GM19239 (cell line): ENCODE measurements at regions not wholly inside any gene's neighbourhood (a gene's known extent, or its start where the extent isn't known, plus 50 kb on each side); places are given as distances from the start of the nearest gene placed in this dataset.
"Not testable (repeated sequence)": the region's sequence is repeated elsewhere in the genome, so short reads cannot be mapped to it uniquely, and the experiment has no call there.

Experiments used
- DNase-seq: peaks from one replicate; pipeline ENCODE4 v3.0.0; 2011; ENCODE audit warnings: low spot score; ENCODE audit not compliant: insufficient read length
- FAIRE-seq: peaks from 2 replicates; lab custom pipeline; 2011; peaks lifted over from hg19 to GRCh38; lab: Jason Lieb, UNC

GRCh38 chr4:153095448-153096204, 108.6 kb upstream of the TRIM2 start:
- no peak for FAIRE-seq

DNA sequence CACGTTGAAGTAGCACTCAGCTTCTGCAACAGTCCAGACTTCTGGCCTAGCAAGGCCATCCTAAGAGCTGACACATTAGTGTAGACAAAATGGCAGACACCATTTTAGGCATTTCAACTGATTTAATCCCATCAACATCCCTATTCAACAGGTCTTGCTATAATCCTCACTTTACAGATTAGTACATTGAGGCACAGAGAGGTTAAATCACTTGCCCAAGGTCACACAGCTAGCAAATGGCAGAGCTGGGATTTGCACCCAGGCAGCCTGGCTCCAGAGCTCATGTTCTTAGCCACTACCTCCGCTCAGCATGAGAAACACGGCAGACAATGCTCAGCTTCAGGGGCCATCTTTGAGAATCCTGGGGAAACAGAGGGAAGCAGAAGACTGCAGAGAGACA, 107.9 kb upstream of the TRIM2 start:
- FAIRE-seq, result no peak
- DNase-seq, result no peak

More at GRCh38 chr4:153095448-153096204, 108.6 kb upstream of the TRIM2 start:
- DNase-seq, result no peak

- DNase-seq, result no peak
- no peak for FAIRE-seq
These were observed 105.8 kb upstream of the TRIM2 start for GRCh38 chr4:153098427-153098826.

DNA sequence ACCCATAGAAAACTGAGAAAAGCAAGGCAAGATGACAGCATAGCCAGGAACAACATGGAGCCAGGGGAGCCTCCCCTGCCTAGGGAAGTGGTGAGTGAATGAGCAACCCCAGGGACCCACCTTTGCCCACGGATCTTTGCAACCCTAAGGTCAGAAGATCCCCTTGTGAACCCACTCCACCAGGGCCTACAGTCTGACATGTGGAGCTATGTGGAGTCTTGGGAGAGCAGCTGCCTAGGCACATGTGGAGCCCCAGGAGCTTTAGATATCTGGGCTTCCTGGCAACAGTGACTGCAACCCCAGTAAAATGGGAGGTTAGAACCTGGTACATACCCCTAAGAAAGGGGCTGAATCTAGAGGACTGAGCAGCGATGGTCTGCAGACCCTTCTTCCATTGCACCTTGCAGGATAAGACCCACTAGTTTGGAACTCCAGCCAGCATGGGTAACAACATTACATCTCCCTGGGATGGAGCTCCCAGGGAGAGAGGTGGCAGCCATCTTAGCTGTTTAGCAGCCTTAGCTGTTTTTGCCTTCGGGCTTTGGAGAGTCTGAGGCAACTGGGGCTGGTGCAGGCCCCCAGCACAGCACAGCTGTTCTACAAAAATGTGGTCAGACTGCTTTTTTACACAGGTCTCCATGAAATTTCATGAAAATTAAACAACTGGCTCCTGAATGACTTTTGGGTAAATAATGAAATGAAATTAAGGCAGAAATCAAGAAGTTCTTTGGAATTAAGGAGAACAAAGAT, 104.7 kb upstream of the TRIM2 start:
- FAIRE-seq (no peak), DNase-seq (no peak)

GRCh38 chr4:153106736-153107135, 97.5 kb upstream of the TRIM2 start:
- not testable (repeated sequence) for FAIRE-seq, DNase-seq

DNA sequence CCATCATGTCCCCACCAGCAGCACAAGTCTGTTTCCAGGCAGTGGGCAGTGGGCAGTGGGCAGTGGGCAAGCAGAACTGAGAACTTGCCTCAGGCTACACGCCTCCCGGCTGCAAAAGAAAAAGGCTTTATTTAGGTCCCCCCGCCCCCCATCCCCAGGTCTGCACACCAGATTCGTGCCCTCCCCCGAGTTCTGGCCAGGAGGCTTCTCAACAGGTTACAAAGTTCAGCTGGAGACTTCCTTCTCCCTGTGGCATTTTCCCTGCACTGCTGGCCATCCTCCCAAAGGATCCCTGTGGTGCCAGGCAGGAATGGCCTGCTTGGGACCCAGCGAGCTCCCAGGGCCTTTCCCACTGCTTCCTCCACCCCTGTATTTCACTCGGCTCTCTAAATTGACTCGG, 97.0 kb upstream of the TRIM2 start:
- no peak for DNase-seq
- FAIRE-seq, result no peak

GRCh38 chr4:153109296-153109849, 94.9 kb upstream of the TRIM2 start:
- FAIRE-seq (no peak), DNase-seq (no peak)

- FAIRE-seq (no peak), DNase-seq (no peak)
These were observed 93.5 kb upstream of the TRIM2 start for GRCh38 chr4:153110739-153111138.

GRCh38 chr4:153111426-153112040, 92.7 kb upstream of the TRIM2 start:
- DNase-seq, result no peak
- FAIRE-seq, result no peak

DNA sequence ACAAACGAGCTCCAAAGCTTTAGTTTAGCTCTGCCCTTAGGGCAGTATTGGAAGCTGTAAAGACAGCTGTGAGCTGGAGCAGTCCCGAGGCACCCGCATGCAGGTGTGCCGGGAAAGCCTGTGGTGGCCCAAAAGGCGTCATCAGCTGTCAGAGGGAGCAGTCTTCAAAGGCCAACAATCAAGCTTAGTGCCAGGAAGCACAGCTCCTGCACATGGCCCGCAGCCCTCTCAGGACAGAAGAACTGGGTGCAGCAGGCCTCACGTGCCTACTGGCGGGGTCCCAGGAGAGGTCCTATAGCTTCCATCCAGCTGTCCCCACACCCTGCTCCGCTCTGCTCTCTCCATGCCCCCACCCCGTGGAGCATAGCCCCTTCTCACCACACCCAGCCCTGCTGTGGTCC, 92.2 kb upstream of the TRIM2 start:
- DNase-seq (no peak), FAIRE-seq (no peak)

DNA sequence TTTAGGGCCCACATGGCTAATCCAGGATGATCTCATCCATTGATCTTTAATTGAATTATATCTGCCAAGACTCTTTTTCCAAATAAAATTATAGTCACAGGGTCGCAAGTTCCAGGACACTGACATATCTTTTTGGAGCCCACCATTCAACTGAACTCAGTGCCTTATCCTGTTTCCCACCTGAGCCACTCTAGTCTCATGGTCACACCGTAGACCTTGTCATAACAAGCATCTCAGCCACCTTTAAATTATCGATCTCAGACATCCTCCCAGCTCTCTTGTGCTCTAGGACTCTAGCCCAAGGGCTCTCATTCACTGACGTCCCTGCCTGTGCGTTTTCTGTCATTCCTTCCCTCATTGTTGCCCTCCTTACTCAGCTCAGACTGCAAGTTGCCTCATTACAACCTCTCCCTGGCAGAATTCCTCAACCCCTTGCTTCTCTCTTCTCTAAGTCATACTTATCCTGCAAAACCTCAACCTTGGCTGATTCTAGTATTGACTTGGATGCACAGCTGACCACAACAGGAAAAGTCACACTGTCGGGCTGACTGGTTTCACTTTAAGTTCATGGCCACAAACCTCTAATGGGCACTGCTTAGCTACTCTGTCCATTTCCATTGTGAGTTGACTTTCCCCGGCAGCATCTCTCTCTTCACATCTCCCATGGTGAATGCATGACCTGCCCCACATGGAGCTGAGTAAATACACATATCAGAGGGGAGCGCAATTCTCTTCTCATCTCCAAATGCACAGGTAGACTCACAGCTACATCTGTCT, 91.0 kb upstream of the TRIM2 start:
- no peak for FAIRE-seq

DNA sequence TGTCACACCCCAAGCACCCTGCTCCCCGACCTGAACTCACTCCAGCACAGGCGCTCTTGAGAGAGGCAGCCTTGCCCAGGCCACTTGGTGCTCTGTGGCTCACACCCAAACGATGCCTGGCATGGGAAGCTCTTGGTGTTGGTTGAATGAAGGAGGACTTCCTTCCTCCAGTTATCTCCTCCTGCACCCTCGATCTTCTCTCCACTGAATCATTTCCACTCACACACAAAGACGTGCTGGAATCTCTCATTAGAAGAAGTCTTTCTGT, 90.5 kb upstream of the TRIM2 start:
- DNase-seq, result no peak
- FAIRE-seq, result no peak

More for the DNA sequence above, 91.0 kb upstream of the TRIM2 start:
- DNase-seq, result no peak

- FAIRE-seq (no peak), DNase-seq (no peak)
These were observed 89.4 kb upstream of the TRIM2 start for GRCh38 chr4:153114771-153115321.

DNA sequence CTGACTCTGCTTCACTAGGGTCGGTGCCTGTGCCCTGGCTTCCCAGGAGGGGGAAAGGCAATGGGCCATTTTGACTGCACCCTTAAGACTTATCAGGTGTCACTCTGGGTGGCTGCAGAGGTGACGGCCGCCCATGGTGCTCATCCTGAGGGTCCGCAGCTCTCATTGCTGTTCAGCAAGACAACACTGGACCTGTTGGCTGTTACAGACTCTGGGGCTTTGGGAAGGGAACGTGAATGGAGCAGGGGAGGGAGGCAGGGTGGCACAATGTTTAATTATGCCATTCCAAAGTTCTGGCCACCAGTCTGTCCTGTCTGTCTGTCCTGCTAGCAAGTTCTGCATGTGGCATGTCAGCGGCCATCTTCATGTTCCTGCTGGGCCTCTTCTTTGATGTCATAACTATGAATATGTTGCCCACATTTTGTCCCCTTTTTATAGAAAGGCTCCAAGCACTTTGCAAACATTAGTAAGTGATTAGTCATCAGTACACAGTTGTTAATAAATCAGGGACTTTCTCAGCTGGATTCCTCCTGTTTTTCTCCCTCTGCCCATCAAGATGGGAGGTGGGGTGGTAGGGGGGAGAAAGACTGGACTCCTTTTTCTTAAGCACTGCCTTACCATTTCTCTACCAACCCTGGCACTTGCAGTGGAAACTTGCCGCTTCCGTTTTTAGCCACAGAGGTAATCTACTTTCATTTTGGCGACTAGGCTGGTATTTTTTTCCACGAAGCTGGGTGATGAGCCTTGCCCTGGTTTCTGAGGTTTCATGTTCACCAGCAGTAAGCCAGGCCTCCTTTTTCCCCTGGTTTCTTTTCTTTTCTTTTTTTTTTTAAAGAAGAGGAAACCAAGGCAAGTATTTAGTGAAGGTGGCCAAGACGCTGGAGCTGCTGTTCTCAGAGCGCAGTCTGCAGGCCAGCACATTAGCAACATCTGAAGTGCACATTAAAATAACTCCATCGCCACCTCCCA, 88.6 kb upstream of the TRIM2 start:
- FAIRE-seq, result peak; percentile 94

GRCh38 chr4:153116291-153116680, 88.0 kb upstream of the TRIM2 start:
- FAIRE-seq, result no peak
- no peak for DNase-seq

More for the DNA sequence above, 88.6 kb upstream of the TRIM2 start:
- peak; percentile 36 for DNase-seq

GRCh38 chr4:153116801-153117200, 87.4 kb upstream of the TRIM2 start:
- DNase-seq (no peak), FAIRE-seq (no peak)

DNA sequence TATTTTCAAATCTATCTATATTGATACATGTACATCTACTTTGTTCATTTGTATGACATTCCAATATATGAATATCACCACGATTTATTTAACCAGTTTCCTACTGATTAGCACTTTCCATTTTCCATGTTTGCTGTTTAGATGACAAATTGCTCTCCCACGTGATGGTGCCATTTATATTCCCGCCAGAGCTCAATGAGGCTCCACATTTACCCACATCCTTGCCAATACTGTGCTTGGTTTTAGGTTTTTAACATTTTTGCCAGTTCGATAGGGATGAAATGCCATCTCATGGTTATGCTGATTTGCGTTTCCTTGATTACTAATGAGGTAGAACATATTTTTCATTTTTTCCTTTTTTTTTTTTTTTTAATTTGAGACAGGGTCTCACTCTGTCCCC, 86.7 kb upstream of the TRIM2 start:
- DNase-seq, result no peak
- no peak for FAIRE-seq

DNA sequence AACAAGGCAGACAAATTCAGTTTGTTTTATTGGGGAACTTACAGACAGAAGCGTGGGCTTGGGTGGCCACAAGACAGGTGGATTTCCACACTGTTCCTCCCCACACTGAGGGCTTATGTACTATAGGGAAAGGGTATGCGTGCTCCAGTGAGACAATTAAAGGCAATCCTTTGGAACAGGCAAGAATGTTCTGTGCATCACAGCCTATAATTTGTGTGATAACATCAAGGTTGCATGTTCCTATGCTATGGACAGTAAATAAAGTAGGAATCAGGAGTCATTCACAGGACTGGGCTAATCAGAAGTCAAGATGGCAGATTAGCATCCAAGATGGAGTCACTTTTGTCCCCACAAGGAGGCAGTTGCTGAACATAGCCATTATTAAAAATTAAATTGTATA, 84.6 kb upstream of the TRIM2 start:
- DNase-seq (no peak), FAIRE-seq (no peak)

GRCh38 chr4:153120235-153120634, 84.0 kb upstream of the TRIM2 start:
- no peak for FAIRE-seq

More at GRCh38 chr4:153120235-153120634, 84.0 kb upstream of the TRIM2 start:
- no peak for DNase-seq
